ENCODE measurements at regions not wholly inside any gene's neighbourhood (a gene's known extent, or its start where the extent isn't known, plus 50 kb on each side); places are given as distances from the start of the nearest gene placed in this dataset.
A peak's percentile ranks its signal among the peaks of the same experiment; 100 is the strongest.

DNA sequence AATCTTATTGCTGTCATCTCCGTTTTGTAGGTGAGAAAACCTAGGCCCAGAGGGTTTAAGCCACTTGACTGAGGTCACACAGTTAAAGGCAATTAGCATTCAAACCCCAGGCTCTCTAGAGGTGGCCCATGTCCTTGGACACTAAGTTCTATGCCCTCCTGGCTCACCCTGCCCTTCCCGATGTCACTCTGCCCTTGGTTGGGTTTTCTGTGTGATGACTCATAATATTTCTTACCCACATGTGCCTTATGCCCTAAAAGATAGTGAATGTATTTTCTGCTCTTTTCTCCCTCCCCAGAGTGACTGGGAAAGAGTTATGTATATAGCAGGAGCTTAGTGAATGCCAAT is 174.5 kb upstream of the PITX1 start:
- in situ Hi-C loops (cut with MboI; ENCODE audit: low pct_ligation_motif_present in 1 of 4, low pct_unique_long_range_greater_than_20kb in 1 of 4, low sequenced_read_pairs in 3 of 4) (no loop called here), intact Hi-C loops (cut with DNase I; ENCODE audit: low total_unique reads) (loop anchor here (5.0 kb wide), 1 partner anchor 124 kb away; no protein-coding TSS in a partner anchor)
- TF ChIP-seq POLR2AphosphoS5 (IDR thresholded peaks at IDR 0.05) (no peak), EP300 (IDR thresholded peaks at IDR 0.05; ENCODE audit: low read depth) (no peak), POLR2A (IDR thresholded peaks at IDR 0.05) (no peak)
- TF ChIP-seq, protein P1, sequence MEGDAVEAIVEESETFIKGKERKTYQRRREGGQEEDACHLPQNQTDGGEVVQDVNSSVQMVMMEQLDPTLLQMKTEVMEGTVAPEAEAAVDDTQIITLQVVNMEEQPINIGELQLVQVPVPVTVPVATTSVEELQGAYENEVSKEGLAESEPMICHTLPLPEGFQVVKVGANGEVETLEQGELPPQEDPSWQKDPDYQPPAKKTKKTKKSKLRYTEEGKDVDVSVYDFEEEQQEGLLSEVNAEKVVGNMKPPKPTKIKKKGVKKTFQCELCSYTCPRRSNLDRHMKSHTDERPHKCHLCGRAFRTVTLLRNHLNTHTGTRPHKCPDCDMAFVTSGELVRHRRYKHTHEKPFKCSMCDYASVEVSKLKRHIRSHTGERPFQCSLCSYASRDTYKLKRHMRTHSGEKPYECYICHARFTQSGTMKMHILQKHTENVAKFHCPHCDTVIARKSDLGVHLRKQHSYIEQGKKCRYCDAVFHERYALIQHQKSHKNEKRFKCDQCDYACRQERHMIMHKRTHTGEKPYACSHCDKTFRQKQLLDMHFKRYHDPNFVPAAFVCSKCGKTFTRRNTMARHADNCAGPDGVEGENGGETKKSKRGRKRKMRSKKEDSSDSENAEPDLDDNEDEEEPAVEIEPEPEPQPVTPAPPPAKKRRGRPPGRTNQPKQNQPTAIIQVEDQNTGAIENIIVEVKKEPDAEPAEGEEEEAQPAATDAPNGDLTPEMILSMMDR (IDR thresholded peaks at IDR 0.05): no peak
- H3K36me3 ChIP-seq: no peaks in the 10 kb centered on the region
- H3K9me3 ChIP-seq: peaks cover 0 to 1% of the 10 kb centered on the region in 2 donors
- no peak overlapping the region for H3K4me3 ChIP-seq
- WGBS, 2 donors (ENCODE audit: low coverage in 1 of 2): 67 to 75% methylated on average over 1 to 2 of the region's 2 CpGs
- H3K4me1 ChIP-seq: peaks cover 0 to 27% (median 15%) of the 10 kb centered on the region in 4 donors
- H3K27me3 ChIP-seq: no peaks in the 10 kb centered on the region
- no peak for DNase-seq
- H3K27ac ChIP-seq: peak overlapping the region; percentile 10 to 68 (median 64)

DNA sequence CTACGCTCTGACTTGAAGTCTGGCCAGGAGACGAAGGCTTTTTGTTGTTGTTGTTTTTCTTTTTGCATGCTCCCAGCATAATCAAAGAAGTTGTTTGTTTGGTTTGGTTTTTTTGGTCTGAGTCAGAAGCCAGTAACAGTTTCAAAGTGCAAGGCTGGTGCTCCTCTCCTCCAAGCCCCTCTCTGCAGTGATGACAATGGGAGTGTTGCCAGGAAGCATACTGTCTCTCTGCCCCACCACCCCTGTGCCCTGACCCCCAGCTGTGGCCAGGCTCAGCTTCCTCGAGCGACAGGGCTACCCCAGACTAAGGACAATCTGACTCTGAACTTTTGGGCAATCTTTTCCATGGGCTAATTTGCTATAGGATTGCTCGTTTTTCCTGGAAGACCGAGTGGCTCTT is 173.8 kb upstream of the PITX1 start:
- no peaks in the 10 kb centered on the region for H3K27me3 ChIP-seq
- H3K9me3 ChIP-seq: peaks cover 2 to 8% of the 10 kb centered on the region in 2 donors
- DNase-seq: no peak
- peaks cover 0 to 27% (median 15%) of the 10 kb centered on the region in 4 donors for H3K4me1 ChIP-seq
- no peak overlapping the region for H3K4me3 ChIP-seq
- H3K27ac ChIP-seq: peak overlapping the region in 2 of 4 donors; percentile 68
- in situ Hi-C loops (cut with MboI; ENCODE audit: low pct_ligation_motif_present in 1 of 4, low pct_unique_long_range_greater_than_20kb in 1 of 4, low sequenced_read_pairs in 3 of 4) (no loop called here), intact Hi-C loops (cut with DNase I; ENCODE audit: low total_unique reads) (loop anchor here (5.0 kb wide), 1 partner anchor 124 kb away; no protein-coding TSS in a partner anchor)
- WGBS, 2 donors (ENCODE audit: low coverage in 1 of 2): 58 to 80% methylated on average over 2 to 6 of the region's 6 CpGs
- TF ChIP-seq EP300 (IDR thresholded peaks at IDR 0.05; ENCODE audit: low read depth) (no peak), POLR2AphosphoS5 (IDR thresholded peaks at IDR 0.05) (no peak), POLR2A (IDR thresholded peaks at IDR 0.05) (no peak)
- TF ChIP-seq, protein P1 (IDR thresholded peaks at IDR 0.05): no peak
- H3K36me3 ChIP-seq: no peaks in the 10 kb centered on the region

DNA sequence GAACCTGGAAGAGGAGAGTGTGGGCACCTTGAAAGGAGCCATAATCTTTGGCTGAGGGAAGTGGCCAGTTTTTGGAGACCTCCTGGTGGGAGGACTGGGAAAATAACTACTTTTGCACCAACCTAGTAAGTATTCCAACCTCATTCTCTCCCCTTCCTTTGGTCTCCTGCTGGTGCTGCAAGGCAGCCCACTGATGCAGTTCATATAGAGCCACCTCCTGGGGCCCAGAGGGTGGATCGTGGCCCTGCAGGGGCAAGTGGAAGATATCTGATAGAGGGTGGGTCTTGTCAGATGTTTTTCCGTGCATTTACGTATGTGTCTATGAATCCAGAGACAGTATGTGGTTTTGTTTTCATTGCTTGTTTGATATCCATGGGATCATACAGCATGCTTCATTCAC is 172.8 kb upstream of the PITX1 start:
- Histone ChIP-seq H3K36me3 (no peaks in the 10 kb centered on the region), H3K4me3 (no peak overlapping the region), H3K27ac (no peak overlapping the region), H3K27me3 (no peaks in the 10 kb centered on the region), H3K9me3 (peaks cover 6 to 14% of the 10 kb centered on the region in 2 donors), H3K4me1 (peaks cover 0 to 27% (median 15%) of the 10 kb centered on the region in 4 donors)
- intact Hi-C loops (cut with DNase I; ENCODE audit: low total_unique reads): loop anchor here (5.0 kb wide), 1 partner anchor 125 kb away; no protein-coding TSS in a partner anchor
- in situ Hi-C loops (cut with MboI; ENCODE audit: low pct_ligation_motif_present in 1 of 4, low pct_unique_long_range_greater_than_20kb in 1 of 4, low sequenced_read_pairs in 3 of 4): no loop called here
- TF ChIP-seq, protein P1 (IDR thresholded peaks at IDR 0.05): no peak
- no peak for TF ChIP-seq POLR2A (IDR thresholded peaks at IDR 0.05)
- no peak for TF ChIP-seq POLR2AphosphoS5 (IDR thresholded peaks at IDR 0.05)
- TF ChIP-seq EP300 (IDR thresholded peaks at IDR 0.05; ENCODE audit: low read depth): no peak
- 81 to 100% methylated on average over 1 to 3 of the region's 3 CpGs for WGBS, 2 donors (ENCODE audit: low coverage in 1 of 2)
- DNase-seq: no peak

DNA sequence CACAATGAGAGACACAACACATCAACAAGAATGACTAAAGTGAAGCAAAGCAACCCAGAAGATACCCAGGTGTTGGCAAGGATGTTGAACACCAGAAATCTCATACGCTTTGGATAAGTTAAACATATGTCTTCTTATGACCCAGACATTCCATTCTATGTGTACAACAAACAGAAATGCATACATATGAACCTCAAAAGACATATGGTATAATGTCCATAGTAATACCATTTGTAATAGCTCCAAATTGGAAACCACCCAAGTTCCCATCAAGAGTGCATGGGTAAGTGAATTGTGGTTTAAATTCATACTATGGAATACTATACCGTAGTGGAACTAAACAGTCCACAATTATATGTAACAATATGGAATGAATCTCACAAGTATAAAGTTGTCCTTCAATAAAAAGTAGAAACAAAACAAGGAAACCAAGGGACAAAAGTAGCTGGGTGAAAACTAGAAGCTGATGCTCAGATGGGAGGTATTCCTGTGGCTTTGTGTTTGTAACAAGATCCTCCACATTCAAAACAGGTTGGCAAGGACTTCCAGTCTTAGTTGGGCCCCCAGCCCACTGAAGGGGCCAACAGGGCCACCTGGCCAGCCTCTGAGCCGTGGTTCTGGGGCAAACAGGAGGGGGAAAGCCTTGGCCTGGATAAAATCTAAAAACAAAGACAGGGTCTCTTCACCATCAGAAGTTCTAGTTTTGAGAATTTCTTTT is 171.8 kb upstream of the PITX1 start:
- Histone ChIP-seq H3K36me3 (no peaks in the 10 kb centered on the region), H3K9me3 (peaks cover 6 to 14% of the 10 kb centered on the region in 2 donors), H3K27me3 (peaks cover 2% of the 10 kb centered on the region), H3K27ac (no peak overlapping the region), H3K4me3 (no peak overlapping the region), H3K4me1 (peaks cover 0 to 20% (median 13%) of the 10 kb centered on the region in 4 donors)
- WGBS, 2 donors (ENCODE audit: low coverage in 1 of 2): 85 to 90% methylated on average over 2 to 3 of the region's 3 CpGs
- TF ChIP-seq POLR2A (IDR thresholded peaks at IDR 0.05) (no peak), EP300 (IDR thresholded peaks at IDR 0.05; ENCODE audit: low read depth) (no peak)
- DNase-seq: no peak
- in situ Hi-C loops (cut with MboI; ENCODE audit: low pct_ligation_motif_present in 1 of 4, low pct_unique_long_range_greater_than_20kb in 1 of 4, low sequenced_read_pairs in 3 of 4): no loop called here
- intact Hi-C loops (cut with DNase I; ENCODE audit: low total_unique reads): loop anchor here (5.0 kb wide), 1 partner anchor 127 kb away; no protein-coding TSS in a partner anchor
